Activated CD8-positive, alpha-beta T cell treated with anti-CD3 and anti-CD28 coated beads for 36 hours (primary cell): ENCODE measurements at regions not wholly inside any gene's neighbourhood (a gene's known extent, or its start where the extent isn't known, plus 50 kb on each side); places are given as distances from the start of the nearest gene placed in this dataset.

ENCODE experiments used
- ATAC-seq: fragments of 200-7000 bp; cut with Tn5 transposase; one replicate; pipeline ENCODE4 v1.10.0; 2021; ENCODE audit warnings: mild to moderate bottlenecking, moderate library complexity
- CTCF ChIA-PET: fragments of 350-600 bp; sonication (Branson Sonifier 250); formaldehyde crosslinking; loops from one replicate; lab custom pipeline; 2021; ENCODE audit warnings: antibody characterized with exemption; lab: Charles Lee
- POLR2A ChIA-PET: fragments of 350-600 bp; sonication (Branson Sonifier 250); formaldehyde crosslinking; loops from one replicate; lab custom pipeline; 2021; ENCODE audit warnings: antibody characterized with exemption; lab: Charles Lee
- DNase-seq: peaks from one replicate; pipeline ENCODE4 v3.0.0-alpha.2; 2020
- H3K27ac Mint-ChIP-seq: one replicate; pipeline ENCODE4 v1.8.0; 2021; ENCODE audit warnings: mild to moderate bottlenecking, mixed read lengths
- H3K27me3 Mint-ChIP-seq: one replicate; pipeline ENCODE4 v1.8.0; 2021; ENCODE audit warnings: mixed read lengths
- H3K36me3 Mint-ChIP-seq: one replicate; pipeline ENCODE4 v1.8.0; 2021; ENCODE audit warnings: low read depth, mixed read lengths
- H3K4me1 Mint-ChIP-seq: one replicate; pipeline ENCODE4 v1.8.0; 2021; ENCODE audit warnings: low read depth, mixed read lengths
- H3K4me3 Mint-ChIP-seq: one replicate; pipeline ENCODE4 v1.8.0; 2021; ENCODE audit warnings: mild to moderate bottlenecking, moderate library complexity, mixed read lengths
- H3K9me3 Mint-ChIP-seq: one replicate; pipeline ENCODE4 v1.8.0; 2021; ENCODE audit warnings: mixed read lengths
- intact Hi-C: fragments of 100-400 bp; cut with micrococcal nuclease; formaldehyde crosslinking; loops from one replicate; pipeline ENCODE4 v1.10.0; 2022
- TF ChIP-seq, protein P1 (sequence below): fragments of 200-600 bp; IDR thresholded peaks from one replicate; pipeline ENCODE4 v1.8.0; 2022; ENCODE audit warnings: antibody characterized with exemption, mild to moderate bottlenecking

DNA sequence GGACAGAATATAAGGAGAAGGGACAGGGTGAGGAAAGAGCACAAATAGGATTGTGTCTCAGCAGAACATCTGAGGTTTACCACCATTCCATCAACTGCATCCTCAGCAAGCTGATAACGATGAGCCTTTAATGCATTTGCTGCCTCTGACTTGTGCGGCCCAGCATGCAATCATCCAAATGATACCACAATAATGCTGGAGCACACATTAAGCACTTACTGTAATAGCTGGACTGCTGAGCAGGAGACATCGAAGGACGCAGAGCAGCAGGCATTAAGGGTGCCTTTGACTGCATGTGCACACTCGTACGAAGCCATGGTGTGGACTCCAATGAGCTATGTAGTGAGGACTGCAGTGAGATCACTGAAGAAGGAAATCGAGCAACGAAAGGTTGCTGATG, 469.4 kb downstream of the FOXO1 start:
- no peak overlapping the region for H3K4me3 Mint-ChIP-seq

DNA sequence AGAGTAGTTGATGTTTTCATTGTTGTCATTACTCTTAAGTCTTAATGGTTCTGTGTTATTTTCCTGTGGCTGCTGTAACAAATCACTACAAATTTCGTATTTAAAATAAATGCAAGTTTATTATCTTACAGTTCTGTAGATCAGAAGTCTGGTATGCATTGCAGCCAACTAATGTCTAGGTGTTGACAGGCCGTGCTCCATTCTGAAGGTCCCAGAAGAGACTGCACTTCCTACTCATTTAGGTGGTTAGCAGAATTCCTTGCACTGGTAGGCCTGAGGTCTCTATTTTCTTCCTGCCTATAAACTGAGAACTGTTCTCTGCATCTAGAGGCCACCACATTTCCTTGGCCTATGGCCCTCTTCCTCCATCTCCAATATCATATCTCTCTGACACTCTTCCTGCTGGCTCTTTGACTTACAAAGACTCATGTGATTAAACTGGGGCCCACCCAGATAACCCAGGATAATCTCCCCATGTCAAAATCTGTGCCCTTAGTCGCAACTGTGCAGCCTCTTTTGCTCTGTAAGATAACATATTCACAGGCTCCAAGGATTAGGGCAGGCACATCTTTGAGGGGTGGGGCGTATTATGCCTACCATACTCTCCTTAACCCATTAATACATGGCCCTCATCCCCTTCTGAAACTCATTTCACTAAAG, 468.4 kb downstream of the FOXO1 start:
- Mint-ChIP-seq H3K27ac (no peak overlapping the region), H3K36me3 (no peaks in the 10 kb centered on the region), H3K27me3 (no peaks in the 10 kb centered on the region), H3K4me1 (peaks cover 13% of the 10 kb centered on the region), H3K9me3 (no peaks in the 10 kb centered on the region), H3K4me3 (no peak overlapping the region)
- no peak for DNase-seq
- ChIA-PET CTCF (no interaction called here), POLR2A (no interaction called here)
- intact Hi-C loops = no loop called here
- TF ChIP-seq, protein P1, sequence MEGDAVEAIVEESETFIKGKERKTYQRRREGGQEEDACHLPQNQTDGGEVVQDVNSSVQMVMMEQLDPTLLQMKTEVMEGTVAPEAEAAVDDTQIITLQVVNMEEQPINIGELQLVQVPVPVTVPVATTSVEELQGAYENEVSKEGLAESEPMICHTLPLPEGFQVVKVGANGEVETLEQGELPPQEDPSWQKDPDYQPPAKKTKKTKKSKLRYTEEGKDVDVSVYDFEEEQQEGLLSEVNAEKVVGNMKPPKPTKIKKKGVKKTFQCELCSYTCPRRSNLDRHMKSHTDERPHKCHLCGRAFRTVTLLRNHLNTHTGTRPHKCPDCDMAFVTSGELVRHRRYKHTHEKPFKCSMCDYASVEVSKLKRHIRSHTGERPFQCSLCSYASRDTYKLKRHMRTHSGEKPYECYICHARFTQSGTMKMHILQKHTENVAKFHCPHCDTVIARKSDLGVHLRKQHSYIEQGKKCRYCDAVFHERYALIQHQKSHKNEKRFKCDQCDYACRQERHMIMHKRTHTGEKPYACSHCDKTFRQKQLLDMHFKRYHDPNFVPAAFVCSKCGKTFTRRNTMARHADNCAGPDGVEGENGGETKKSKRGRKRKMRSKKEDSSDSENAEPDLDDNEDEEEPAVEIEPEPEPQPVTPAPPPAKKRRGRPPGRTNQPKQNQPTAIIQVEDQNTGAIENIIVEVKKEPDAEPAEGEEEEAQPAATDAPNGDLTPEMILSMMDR = no peak
- no peak for ATAC-seq

More for the DNA sequence above, 469.4 kb downstream of the FOXO1 start:
- ChIA-PET CTCF (no interaction called here), POLR2A (interaction anchor here (0.7 kb wide), 1 partner anchor 29 kb away, joined by 3 read pairs; no protein-coding TSS in a partner anchor)
- Mint-ChIP-seq H3K27me3 (no peaks in the 10 kb centered on the region), H3K27ac (no peak overlapping the region), H3K4me1 (peaks cover 16% of the 10 kb centered on the region), H3K9me3 (no peaks in the 10 kb centered on the region), H3K36me3 (no peaks in the 10 kb centered on the region)
- no peak for ATAC-seq
- TF ChIP-seq, protein P1 = no peak
- no peak for DNase-seq
- intact Hi-C loops = no loop called here

DNA sequence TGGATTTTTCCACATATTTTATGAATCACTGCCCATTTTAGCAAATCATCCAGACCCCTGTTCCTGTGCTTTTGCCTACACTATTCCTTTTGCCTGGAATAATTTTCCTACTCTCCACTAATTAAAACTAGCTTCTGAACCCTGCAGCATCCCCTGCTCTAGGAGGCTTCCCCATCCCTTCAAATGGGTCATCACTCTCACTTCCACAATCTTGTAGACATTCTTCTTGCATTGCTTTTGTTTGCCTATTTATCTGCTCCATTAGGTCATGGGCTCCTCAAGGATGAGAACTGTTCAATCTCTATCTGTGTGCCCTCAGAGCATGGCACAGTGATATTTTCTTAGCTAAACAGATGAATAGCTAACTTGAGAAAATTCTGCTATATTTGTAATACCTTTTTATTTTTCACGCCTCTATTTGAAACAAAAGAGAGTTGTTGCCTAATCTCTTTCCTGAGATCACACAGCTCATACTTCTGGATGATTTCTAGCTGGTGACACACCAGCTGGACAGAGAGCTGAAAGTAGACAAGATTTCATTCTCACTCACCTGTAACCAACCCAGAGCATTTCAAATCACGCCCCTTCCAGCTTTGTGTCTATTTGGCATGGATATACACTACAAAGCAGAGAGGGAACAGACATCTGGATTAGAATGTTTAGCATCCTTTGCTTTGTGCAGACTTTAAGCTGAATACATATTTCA, 466.0 kb downstream of the FOXO1 start:
- ATAC-seq = no peak
- ChIA-PET CTCF (interaction anchor here (1.3 to 1.8 kb wide), 3 partner anchors 9 to 131 kb away, joined by 6 to 11 read pairs (median 10); no protein-coding TSS in a partner anchor), POLR2A (interaction anchor here (1.2 kb wide), 1 partner anchor 8 kb away, joined by 4 read pairs; no protein-coding TSS in a partner anchor)
- Mint-ChIP-seq H3K27me3 (no peaks in the 10 kb centered on the region), H3K36me3 (peaks cover 7% of the 10 kb centered on the region), H3K4me1 (peaks cover 26% of the 10 kb centered on the region), H3K9me3 (peaks cover 11% of the 10 kb centered on the region), H3K27ac (no peak overlapping the region), H3K4me3 (no peak overlapping the region)
- intact Hi-C loops = no loop called here
- no peak for DNase-seq
- TF ChIP-seq, protein P1 = no peak

DNA sequence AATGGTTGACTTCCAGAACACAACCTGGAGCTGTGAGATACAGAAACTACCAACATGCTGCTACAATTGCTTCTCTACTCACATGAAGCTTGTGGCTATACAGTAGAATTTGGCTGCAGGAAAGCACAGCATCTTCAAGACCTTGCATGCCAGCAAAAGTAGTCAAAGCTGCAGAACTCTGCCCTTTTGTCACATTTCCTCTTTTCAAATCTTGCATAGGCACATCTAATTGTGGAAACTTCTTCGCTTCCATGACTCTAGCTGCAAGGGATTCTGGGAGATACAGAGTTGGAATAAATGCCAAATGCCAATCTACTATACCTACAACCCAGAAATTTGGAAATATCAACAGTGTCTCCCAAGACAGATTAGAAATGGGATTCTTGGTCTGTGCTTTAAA, 462.2 kb downstream of the FOXO1 start:
- Mint-ChIP-seq H3K4me1 (peaks cover 59% of the 10 kb centered on the region), H3K27me3 (no peaks in the 10 kb centered on the region), H3K4me3 (no peak overlapping the region), H3K36me3 (peaks cover 18% of the 10 kb centered on the region), H3K27ac (no peak overlapping the region), H3K9me3 (peaks cover 22% of the 10 kb centered on the region)
- TF ChIP-seq, protein P1 = no peak
- no peak for ATAC-seq
- intact Hi-C loops = no loop called here
- no peak for DNase-seq
- ChIA-PET CTCF (interaction anchor here (0.5 to 4.5 kb wide), 3 partner anchors 12 to 165 kb away, joined by 3 to 41 read pairs (median 3); no protein-coding TSS in a partner anchor), POLR2A (interaction anchor here (1.0 to 1.6 kb wide), 2 partner anchors 14 to 280 kb away, joined by 4 to 6 read pairs; no protein-coding TSS in a partner anchor)
